ENCODE measurements at regions not wholly inside any gene's neighbourhood (a gene's known extent, or its start where the extent isn't known, plus 50 kb on each side); places are given as distances from the start of the nearest gene placed in this dataset.

GRCh38 chr12:98294051-98294805 lies 221.2 kb upstream of the TMPO start:
- no peak for DNase-seq (ENCODE audit: low spot score)

DNA sequence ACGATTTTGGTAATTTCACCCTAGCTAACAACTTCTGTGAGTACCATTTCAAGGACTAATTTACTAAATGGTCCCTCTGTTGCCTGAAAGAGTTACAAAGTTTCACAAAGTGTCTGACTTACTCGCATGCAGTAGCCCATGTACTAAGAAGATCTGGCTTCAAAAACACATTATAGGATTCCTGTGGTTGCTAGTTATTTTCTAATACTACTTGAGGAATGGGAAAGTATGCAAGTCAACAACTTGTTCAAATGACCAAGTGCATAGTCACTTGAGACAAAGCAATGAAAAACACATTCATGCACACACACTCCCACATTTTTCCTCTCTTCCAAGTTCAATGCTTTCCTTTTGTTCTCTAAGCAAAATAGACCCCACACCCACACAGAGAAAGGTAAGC lies 219.7 kb upstream of the TMPO start:
- no peak for DNase-seq (ENCODE audit: low spot score)

GRCh38 chr12:98296462-98297079 lies 218.8 kb upstream of the TMPO start:
- no peak for DNase-seq (ENCODE audit: low spot score)

GRCh38 chr12:98297538-98297937 lies 217.9 kb upstream of the TMPO start:
- no peak for DNase-seq (ENCODE audit: low spot score)

GRCh38 chr12:98308141-98308540 lies 207.2 kb upstream of the TMPO start:
- DNase-seq (ENCODE audit: low spot score) = no peak

DNA sequence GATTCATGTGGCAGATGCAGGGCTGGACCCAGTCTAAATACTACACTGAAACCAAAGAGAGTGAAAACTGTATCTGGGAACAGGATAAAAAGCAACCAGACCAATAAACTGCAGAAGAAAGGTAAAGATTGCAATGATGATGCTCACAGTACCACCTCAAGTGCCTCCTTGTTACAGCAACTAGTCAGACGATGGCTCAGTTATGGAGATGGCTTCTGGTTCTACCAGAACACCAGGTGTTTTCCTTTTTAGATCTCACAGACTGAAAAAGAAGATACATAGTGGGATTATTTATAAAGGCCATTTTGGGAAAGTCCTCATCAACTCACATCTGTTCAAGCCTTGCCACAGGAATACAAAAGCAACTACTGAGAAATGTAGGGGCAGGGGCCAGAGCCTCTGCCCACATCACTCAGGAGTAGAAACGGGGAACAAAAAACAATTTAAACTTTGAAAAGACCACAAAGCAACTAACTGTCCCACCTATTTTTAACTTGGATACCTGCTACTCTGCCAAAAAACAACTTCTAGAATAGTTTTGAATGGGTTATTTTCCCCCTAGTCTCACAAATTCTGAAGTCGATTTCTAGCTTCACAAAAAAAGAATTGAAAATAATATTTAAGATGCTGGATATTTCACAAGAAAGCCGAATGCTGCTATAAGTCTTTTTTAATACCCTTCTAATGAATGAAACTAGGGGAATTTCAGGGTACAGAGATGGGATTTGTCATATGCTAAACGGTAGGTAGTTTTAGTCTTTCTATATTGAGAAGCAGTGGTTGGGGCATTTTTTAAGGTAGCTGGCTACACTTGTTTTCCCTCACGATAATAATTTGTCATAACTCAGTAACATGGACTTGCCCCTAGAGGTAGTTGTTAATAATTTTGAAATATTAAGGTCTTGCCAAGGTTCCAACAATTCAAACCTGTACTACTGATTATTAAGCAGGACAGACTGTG lies 197.2 kb upstream of the TMPO start:
- DNase-seq (ENCODE audit: low spot score) = no peak

DNA sequence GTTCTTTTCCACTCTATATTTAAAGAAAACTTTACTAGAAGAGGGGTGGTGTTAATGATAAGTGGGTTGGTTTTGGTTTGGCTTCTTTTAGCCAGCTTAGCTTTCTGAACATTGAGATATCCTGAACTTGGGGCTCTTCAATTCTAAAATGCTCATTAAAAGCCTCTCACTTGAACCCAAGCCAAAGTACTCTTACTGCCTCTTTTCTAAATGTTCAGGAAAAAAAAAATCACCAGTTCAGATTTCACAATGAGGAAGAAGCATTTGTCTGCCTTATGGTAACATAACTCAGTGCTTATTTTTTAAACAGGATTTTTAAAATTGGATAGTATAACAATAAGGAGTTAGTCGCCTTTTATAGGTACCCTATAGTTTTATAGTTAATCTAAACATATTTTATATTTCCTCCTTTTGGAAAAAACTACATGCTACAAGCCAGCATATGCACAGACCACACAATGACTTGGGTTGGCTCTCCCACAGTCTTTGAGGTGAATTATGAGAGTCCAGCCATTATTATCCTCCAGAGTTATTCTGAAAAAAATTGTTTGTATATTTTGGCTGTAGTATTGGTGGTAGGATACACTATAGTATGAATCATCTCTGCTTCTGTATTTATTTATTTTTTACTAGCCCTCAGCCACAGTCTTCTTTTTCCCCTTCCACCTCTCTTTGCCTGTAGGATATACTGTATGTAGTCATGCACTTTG lies 195.5 kb upstream of the TMPO start:
- DNase-seq (ENCODE audit: low spot score) = no peak

GRCh38 chr12:98325003-98325402 lies 190.4 kb upstream of the TMPO start:
- no peak for DNase-seq (ENCODE audit: low spot score)

DNA sequence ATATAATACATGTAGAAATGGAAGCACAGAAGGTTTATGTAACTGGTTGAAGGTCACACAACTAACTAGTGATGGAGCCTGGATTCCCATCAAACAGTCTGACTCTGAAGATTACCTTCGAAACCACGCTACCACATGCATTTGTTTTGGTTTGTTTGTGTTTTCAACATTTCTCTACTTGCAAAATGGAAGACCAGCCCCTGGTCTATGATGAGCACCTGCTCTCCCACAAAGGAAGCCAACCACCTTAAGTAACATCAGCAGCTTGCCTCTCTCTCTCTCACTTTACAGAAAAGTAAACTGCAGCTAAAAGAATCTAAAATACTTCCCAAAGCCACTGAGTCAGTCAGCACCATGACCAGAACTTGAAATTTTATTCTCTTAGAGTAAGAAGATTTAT lies 186.9 kb upstream of the TMPO start:
- no peak for DNase-seq (ENCODE audit: low spot score)

DNA sequence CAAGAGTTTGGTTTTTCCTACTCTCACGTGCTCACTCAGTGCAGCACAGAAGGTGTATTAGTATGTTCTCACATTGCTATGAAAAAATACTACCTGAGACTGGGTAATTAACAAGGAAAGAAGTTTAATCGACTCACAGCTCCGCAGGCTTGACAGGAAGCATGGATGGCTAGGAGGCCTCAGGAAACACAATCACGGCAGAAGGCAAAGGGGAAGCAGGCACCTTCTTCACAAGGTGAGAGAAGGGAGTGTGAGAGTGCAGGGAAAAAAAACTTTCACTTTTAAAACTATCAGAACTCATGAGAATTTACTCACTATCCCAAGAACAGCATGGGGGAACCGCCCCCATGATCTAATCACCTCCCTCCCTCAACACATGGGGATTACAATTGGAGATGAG lies 185.8 kb upstream of the TMPO start:
- DNase-seq (ENCODE audit: low spot score) = no peak

- DNase-seq (ENCODE audit: low spot score) = no peak
Observed at GRCh38 chr12:98332642-98333041, 182.7 kb upstream of the TMPO start.

DNA sequence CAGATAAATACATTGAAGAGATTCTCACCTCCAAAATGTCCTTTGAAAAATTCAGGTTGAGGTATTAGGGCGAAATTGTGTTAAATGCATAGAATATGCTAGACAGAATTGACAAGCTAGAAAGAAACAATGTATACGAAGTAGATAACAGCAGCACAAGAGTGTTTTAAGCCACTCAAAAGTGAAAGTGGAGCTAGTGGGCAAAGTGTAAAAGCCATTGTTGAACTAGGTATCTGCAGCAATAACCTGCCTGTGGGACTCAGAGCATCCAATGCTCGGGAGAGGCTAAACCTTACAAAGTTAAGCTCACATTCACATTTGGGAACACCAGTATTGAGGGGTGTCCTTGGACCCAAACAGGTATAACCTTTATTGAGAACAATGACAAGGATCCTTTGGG lies 180.6 kb upstream of the TMPO start:
- no peak for DNase-seq (ENCODE audit: low spot score)

- no peak for DNase-seq (ENCODE audit: low spot score)
Observed at GRCh38 chr12:98341026-98341425, 174.4 kb upstream of the TMPO start.

DNA sequence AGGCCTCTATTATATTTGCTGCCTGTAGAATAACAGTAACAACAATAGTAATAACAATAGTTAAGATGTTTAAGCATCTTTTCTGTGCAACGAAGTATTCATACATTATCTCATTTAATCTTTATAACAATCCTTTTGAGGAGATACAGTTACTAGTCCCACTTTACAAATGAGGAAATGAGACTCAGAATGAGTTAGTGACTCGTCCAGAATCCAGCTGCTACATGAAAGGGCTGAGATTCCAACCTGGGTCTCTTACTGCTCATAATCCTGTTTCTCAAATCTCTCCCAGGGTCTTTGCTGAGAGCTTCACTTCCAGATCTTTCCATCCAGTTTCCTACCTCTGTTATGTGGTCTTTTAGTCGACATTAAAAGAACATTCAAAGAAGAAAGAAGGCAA lies 173.7 kb upstream of the TMPO start:
- DNase-seq (ENCODE audit: low spot score) = no peak

- no peak for DNase-seq (ENCODE audit: low spot score)
Observed at GRCh38 chr12:98343002-98343567, 172.3 kb upstream of the TMPO start.

DNA sequence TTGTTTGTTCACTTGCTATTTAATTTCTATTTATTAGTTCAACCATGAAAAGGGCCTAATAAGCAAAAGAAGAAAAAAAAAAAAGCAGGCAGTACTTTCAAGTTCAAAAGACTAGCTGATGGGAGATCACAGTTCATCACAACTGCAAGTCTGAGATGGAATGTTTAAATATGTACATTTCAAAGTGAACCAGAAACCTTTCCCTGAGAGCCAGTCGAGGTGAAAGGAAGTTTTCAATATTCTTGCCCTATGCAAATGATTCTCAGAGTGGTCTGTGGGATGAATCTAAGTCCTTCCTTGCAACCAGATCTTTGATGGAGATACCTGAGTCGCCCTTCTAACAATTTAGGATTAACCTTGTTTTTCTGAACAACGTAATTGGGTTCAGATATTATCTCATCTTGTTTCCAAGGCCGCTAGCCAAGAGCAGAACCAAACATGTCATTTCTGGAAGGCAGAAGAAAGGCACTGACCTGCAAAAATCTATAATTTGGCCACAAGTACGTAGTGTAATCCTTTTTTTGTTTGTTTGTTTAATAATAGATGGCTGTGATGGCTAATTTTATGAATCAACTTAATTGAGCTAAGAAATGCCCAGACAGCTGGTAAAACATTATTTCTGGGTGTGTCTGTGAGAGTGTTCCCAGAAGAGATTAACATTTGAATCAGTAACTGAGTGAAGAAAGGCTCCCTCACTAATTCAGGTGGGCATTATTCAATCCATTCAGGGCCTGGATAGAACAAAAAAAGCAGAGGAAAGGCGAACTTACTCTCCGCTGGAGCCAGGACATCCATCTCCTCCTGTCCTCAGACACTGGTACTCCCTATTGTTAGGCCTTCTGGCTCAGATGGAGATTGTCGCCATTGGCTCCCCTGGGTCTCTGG lies 171.1 kb upstream of the TMPO start:
- no peak for DNase-seq (ENCODE audit: low spot score)

DNA sequence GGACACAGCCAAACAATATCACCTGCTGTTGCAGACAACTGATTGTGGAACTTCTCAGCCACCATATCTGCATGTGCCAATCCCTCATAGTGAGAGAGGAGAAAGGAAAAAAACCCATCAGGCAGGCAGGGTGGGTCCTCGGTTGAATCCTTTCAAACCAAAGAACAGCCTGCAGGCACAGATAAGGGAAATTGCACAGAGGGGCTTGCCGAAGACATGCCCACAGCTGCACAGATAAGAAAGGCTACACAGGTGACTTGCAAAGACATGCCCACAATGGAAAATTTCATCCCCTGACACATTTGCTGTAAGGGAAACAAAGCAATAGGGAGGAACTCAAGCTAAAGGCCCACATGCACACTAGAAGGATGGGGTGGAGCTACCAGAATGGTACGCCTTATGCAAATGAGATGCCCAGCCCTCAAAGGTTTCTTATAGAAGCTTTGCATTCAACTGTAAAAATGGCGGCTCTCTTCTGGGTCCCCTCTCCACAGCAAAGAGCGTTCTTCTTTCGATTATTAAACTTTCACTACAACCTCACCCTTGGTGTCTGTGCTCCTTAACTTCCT lies 170.0 kb upstream of the TMPO start:
- DNase-seq (ENCODE audit: low spot score) = no peak

DNA sequence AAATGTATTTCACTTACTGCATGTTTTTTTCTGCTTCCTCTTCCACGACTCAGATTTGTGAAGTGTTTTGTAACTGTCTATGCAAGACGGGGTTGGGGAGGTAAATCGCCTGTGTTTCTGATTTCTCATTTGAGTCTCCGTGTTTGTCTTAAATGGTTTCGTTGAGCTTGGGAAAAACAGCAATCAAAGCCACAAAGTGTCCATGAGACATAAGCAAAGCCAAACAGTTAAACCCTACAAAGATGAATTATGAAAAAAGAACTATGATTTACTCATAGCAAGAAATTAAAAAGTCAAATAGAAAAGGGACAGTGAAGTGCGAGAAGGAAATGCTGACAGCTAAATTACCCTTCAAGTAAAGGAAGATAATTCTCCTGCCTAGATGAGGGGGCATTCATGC lies 164.3 kb upstream of the TMPO start:
- no peak for DNase-seq (ENCODE audit: low spot score)

DNA sequence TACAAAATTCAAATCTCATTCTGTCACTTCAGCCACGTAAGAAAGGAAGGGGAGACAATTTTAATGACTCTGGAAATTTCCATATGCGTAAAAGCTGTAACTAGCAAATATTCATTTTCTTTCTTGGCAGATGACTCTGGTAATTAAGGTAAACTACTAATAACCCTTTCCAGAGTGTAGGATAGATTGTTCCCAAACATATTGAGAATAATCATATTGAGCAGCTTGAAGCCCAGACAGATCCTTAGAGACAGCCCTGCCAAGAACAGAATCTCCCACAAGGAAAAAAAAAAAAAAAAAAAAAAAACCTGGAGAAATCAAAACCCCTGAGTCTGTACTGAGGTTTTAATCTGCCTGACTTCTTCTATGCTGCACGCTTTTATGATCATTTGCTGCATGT lies 163.6 kb upstream of the TMPO start:
- DNase-seq (ENCODE audit: low spot score) = no peak

DNA sequence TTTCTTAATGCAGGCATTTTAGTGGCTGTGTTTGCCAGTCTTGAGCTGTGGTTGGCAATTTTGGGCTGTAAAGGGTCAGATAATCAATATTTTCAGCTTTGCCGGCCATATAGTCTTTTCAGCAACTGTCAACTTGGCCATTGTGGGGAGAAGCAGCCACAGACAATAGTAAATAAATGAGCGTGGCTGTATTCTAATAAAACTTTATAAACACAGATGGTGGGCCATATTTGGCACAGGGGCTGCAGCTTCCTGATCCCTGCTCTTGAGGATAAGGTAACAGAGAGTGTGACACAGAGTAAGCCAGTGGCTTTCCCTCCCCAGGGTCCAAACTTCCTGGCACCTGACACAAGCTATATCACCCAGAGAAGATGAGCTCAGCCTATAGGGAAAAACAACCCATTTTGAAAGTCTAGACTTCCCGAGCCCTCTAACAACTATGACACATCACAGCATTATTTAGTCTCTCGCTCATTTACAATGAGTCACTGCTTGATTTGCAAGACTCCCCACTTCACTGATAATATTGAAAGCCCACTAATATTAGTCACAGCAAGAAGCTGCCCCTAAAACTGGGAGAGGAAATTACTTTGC lies 163.1 kb upstream of the TMPO start:
- DNase-seq (ENCODE audit: low spot score) = peak; percentile 66

Data from COLO829 (cell line).